ENCODE measurements at regions not wholly inside any gene's neighbourhood (a gene's known extent, or its start where the extent isn't known, plus 50 kb on each side); places are given as distances from the start of the nearest gene placed in this dataset.

GRCh38 chr6:100944644-100945043 lies 63.5 kb upstream of the ASCC3 start:
- peaks cover 42% of the 10 kb centered on the region for H3K9me3 Mint-ChIP-seq
- no peak overlapping the region for H3K27ac Mint-ChIP-seq

GRCh38 chr6:100946021-100946540 lies 65.0 kb upstream of the ASCC3 start:
- H3K27me3 Mint-ChIP-seq (ENCODE audit: low read depth), result no peaks in the 10 kb centered on the region

More at GRCh38 chr6:100944644-100945043, 63.5 kb upstream of the ASCC3 start:
- DNase-seq (ENCODE audit: low spot score in 2 of 2, unreplicated experiment in 2 of 2), result no peak
- Mint-ChIP-seq H3K4me3 (no peak overlapping the region), H3K36me3 (no peaks in the 10 kb centered on the region), H3K4me1 (no peaks in the 10 kb centered on the region), H3K27me3 (ENCODE audit: low read depth) (no peaks in the 10 kb centered on the region)
- no peak for TF ChIP-seq CTCF (IDR thresholded peaks at IDR 0.05; ENCODE audit: unreplicated experiment)

GRCh38 chr6:100946711-100947110 lies 65.6 kb upstream of the ASCC3 start:
- H3K4me1 Mint-ChIP-seq, result no peaks in the 10 kb centered on the region

More at GRCh38 chr6:100946021-100946540, 65.0 kb upstream of the ASCC3 start:
- no peak overlapping the region for H3K4me3 Mint-ChIP-seq
- no peaks in the 10 kb centered on the region for H3K36me3 Mint-ChIP-seq
- DNase-seq (ENCODE audit: low spot score in 2 of 2, unreplicated experiment in 2 of 2), result no peak
- peaks cover 38% of the 10 kb centered on the region for H3K9me3 Mint-ChIP-seq
- H3K4me1 Mint-ChIP-seq, result no peaks in the 10 kb centered on the region
- no peak overlapping the region for H3K27ac Mint-ChIP-seq
- TF ChIP-seq CTCF (IDR thresholded peaks at IDR 0.05; ENCODE audit: unreplicated experiment), result no peak

GRCh38 chr6:100948381-100949133 lies 67.4 kb upstream of the ASCC3 start:
- Mint-ChIP-seq H3K27me3 (ENCODE audit: low read depth) (no peaks in the 10 kb centered on the region), H3K4me3 (no peak overlapping the region), H3K9me3 (peaks cover 36% of the 10 kb centered on the region), H3K36me3 (no peaks in the 10 kb centered on the region), H3K27ac (no peak overlapping the region), H3K4me1 (no peaks in the 10 kb centered on the region)
- no peak for DNase-seq (ENCODE audit: low spot score in 2 of 2, unreplicated experiment in 2 of 2)
- TF ChIP-seq CTCF (IDR thresholded peaks at IDR 0.05; ENCODE audit: unreplicated experiment), result no peak

More at GRCh38 chr6:100946711-100947110, 65.6 kb upstream of the ASCC3 start:
- no peak for TF ChIP-seq CTCF (IDR thresholded peaks at IDR 0.05; ENCODE audit: unreplicated experiment)
- Mint-ChIP-seq H3K27ac (no peak overlapping the region), H3K9me3 (peaks cover 36% of the 10 kb centered on the region), H3K4me3 (no peak overlapping the region), H3K36me3 (no peaks in the 10 kb centered on the region), H3K27me3 (ENCODE audit: low read depth) (no peaks in the 10 kb centered on the region)
- no peak for DNase-seq (ENCODE audit: low spot score in 2 of 2, unreplicated experiment in 2 of 2)

- H3K27me3 Mint-ChIP-seq (ENCODE audit: low read depth), result no peaks in the 10 kb centered on the region
- no peak overlapping the region for H3K27ac Mint-ChIP-seq
- DNase-seq (ENCODE audit: low spot score in 2 of 2, unreplicated experiment in 2 of 2), result no peak
- H3K4me1 Mint-ChIP-seq, result no peaks in the 10 kb centered on the region
- H3K9me3 Mint-ChIP-seq, result peaks cover 23% of the 10 kb centered on the region
- no peak overlapping the region for H3K4me3 Mint-ChIP-seq
- no peak for TF ChIP-seq CTCF (IDR thresholded peaks at IDR 0.05; ENCODE audit: unreplicated experiment)
- no peaks in the 10 kb centered on the region for H3K36me3 Mint-ChIP-seq
Observed at GRCh38 chr6:100952006-100952405, 70.9 kb upstream of the ASCC3 start.
